ENCODE measurements at regions not wholly inside any gene's neighbourhood (a gene's known extent, or its start where the extent isn't known, plus 50 kb on each side); places are given as distances from the start of the nearest gene placed in this dataset.
"Not testable (repeated sequence)": the region's sequence is repeated elsewhere in the genome, so short reads cannot be mapped to it uniquely, and the experiment has no call there.

- no peak overlapping the region for H3K27ac ChIP-seq (ENCODE audit: low read depth in 1 of 2, low read length in 2 of 2)
These were observed 89.4 kb downstream of the ZNF675 start for GRCh38 chr19:23597661-23598060.

GRCh38 chr19:23596872-23597271 is 90.1 kb downstream of the ZNF675 start:
- Mint-ChIP-seq H3K27ac (no peak overlapping the region), H3K9me3 (peaks cover 2% of the 10 kb centered on the region), H3K4me1 (ENCODE audit: low read depth) (no peaks in the 10 kb centered on the region), H3K27me3 (no peaks in the 10 kb centered on the region), H3K36me3 (ENCODE audit: low read depth) (no peaks in the 10 kb centered on the region), H3K4me3 (no peak overlapping the region)
- CTCF ChIA-PET = no interaction called here
- TF ChIP-seq, protein P1, sequence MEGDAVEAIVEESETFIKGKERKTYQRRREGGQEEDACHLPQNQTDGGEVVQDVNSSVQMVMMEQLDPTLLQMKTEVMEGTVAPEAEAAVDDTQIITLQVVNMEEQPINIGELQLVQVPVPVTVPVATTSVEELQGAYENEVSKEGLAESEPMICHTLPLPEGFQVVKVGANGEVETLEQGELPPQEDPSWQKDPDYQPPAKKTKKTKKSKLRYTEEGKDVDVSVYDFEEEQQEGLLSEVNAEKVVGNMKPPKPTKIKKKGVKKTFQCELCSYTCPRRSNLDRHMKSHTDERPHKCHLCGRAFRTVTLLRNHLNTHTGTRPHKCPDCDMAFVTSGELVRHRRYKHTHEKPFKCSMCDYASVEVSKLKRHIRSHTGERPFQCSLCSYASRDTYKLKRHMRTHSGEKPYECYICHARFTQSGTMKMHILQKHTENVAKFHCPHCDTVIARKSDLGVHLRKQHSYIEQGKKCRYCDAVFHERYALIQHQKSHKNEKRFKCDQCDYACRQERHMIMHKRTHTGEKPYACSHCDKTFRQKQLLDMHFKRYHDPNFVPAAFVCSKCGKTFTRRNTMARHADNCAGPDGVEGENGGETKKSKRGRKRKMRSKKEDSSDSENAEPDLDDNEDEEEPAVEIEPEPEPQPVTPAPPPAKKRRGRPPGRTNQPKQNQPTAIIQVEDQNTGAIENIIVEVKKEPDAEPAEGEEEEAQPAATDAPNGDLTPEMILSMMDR (IDR thresholded peaks at IDR 0.05) = no peak
- intact Hi-C loops (cut with DNase I, micrococcal nuclease) = no loop called here
- ATAC-seq (ENCODE audit: poor library complexity) (no peak), DNase-seq (no peak)
- POLR2A ChIA-PET = no interaction called here
- H3K36me3 ChIP-seq (ENCODE audit: insufficient read depth, low read length) = no peaks in the 10 kb centered on the region
- no peaks in the 10 kb centered on the region for H3K27me3 ChIP-seq (ENCODE audit: control insufficient read depth in 1 of 2, insufficient read depth in 2 of 2, low read length in 2 of 2)
- no peak overlapping the region for H3K4me3 ChIP-seq (ENCODE audit: low read length)
- H3K9me3 ChIP-seq (ENCODE audit: control insufficient read depth in 1 of 2, insufficient read depth in 1 of 2, low read length in 2 of 2) = peaks cover 0 to 24% of the 10 kb centered on the region in 2 experiments
- H3K4me1 ChIP-seq (ENCODE audit: insufficient read depth, low read length) = no peaks in the 10 kb centered on the region
- H3K27ac ChIP-seq (ENCODE audit: low read depth in 1 of 2, low read length in 2 of 2) = no peak overlapping the region

More at GRCh38 chr19:23597661-23598060, 89.4 kb downstream of the ZNF675 start:
- no peak overlapping the region for H3K27ac Mint-ChIP-seq
- H3K4me1 Mint-ChIP-seq (ENCODE audit: low read depth) = no peaks in the 10 kb centered on the region
- H3K36me3 Mint-ChIP-seq (ENCODE audit: low read depth) = no peaks in the 10 kb centered on the region
- H3K36me3 ChIP-seq (ENCODE audit: insufficient read depth, low read length) = no peaks in the 10 kb centered on the region
- ChIA-PET POLR2A (no interaction called here), CTCF (no interaction called here)
- intact Hi-C loops (cut with DNase I, micrococcal nuclease) = no loop called here
- H3K27me3 ChIP-seq (ENCODE audit: control insufficient read depth in 1 of 2, insufficient read depth in 2 of 2, low read length in 2 of 2) = no peaks in the 10 kb centered on the region
- H3K9me3 ChIP-seq (ENCODE audit: control insufficient read depth in 1 of 2, insufficient read depth in 1 of 2, low read length in 2 of 2) = peaks cover 0 to 27% of the 10 kb centered on the region in 2 experiments
- H3K4me3 Mint-ChIP-seq = no peak overlapping the region
- H3K27me3 Mint-ChIP-seq = no peaks in the 10 kb centered on the region
- peaks cover 2% of the 10 kb centered on the region for H3K9me3 Mint-ChIP-seq
- TF ChIP-seq, protein P1 (IDR thresholded peaks at IDR 0.05) = no peak
- no peak overlapping the region for H3K4me3 ChIP-seq (ENCODE audit: low read length)
- no peaks in the 10 kb centered on the region for H3K4me1 ChIP-seq (ENCODE audit: insufficient read depth, low read length)
- DNase-seq (no peak), ATAC-seq (ENCODE audit: poor library complexity) (no peak)

DNA sequence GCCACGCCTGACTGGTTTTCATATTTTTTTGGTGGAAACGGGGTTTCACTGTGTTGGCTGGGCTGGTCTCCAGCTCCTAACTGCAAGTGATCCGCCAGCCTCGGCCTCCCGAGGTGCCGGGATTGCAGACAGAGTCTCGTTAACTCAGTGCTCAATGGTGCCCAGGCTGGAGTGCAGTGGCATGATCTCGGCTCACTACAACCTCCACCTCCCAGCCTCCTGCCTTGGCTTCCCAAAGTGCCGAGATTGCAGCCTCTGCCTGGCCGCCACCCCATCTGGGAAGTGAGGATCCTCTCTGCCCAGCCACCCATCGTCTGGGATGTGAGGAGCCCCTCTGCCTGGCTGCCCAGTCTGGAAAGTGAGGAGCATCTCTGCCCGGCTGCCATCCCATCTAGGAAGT is 92.7 kb downstream of the ZNF675 start:
- H3K27ac ChIP-seq (ENCODE audit: low read depth in 1 of 2, low read length in 2 of 2); DNase-seq; H3K9me3 Mint-ChIP-seq; H3K36me3 Mint-ChIP-seq (ENCODE audit: low read depth); H3K4me3 ChIP-seq (ENCODE audit: low read length); intact Hi-C loops (cut with DNase I, micrococcal nuclease); POLR2A ChIA-PET; H3K4me3 Mint-ChIP-seq; H3K36me3 ChIP-seq (ENCODE audit: insufficient read depth, low read length); CTCF ChIA-PET; H3K27me3 Mint-ChIP-seq; H3K4me1 Mint-ChIP-seq (ENCODE audit: low read depth); H3K27ac Mint-ChIP-seq; H3K27me3 ChIP-seq (ENCODE audit: control insufficient read depth in 1 of 2, insufficient read depth in 2 of 2, low read length in 2 of 2); ATAC-seq (ENCODE audit: poor library complexity); H3K4me1 ChIP-seq (ENCODE audit: insufficient read depth, low read length): not testable (repeated sequence)
- peaks cover 0 to 20% of the 10 kb centered on the region in 2 experiments for H3K9me3 ChIP-seq (ENCODE audit: control insufficient read depth in 1 of 2, insufficient read depth in 1 of 2, low read length in 2 of 2)

- Mint-ChIP-seq H3K9me3 (no peaks in the 10 kb centered on the region), H3K27ac (no peak overlapping the region), H3K36me3 (ENCODE audit: low read depth) (peaks cover 3% of the 10 kb centered on the region), H3K27me3 (no peaks in the 10 kb centered on the region), H3K4me3 (no peak overlapping the region), H3K4me1 (ENCODE audit: low read depth) (no peaks in the 10 kb centered on the region)
- POLR2A ChIA-PET = no interaction called here
- no peak overlapping the region for H3K27ac ChIP-seq (ENCODE audit: low read depth in 1 of 2, low read length in 2 of 2)
- no peaks in the 10 kb centered on the region for H3K4me1 ChIP-seq (ENCODE audit: insufficient read depth, low read length)
- intact Hi-C loops (cut with DNase I, micrococcal nuclease) = no loop called here
- H3K36me3 ChIP-seq (ENCODE audit: insufficient read depth, low read length) = no peaks in the 10 kb centered on the region
- CTCF ChIA-PET = no interaction called here
- TF ChIP-seq, protein P1 (IDR thresholded peaks at IDR 0.05) = no peak
- ATAC-seq (ENCODE audit: poor library complexity) = no peak
- DNase-seq = no peak
- no peak overlapping the region for H3K4me3 ChIP-seq (ENCODE audit: low read length)
- H3K9me3 ChIP-seq (ENCODE audit: control insufficient read depth in 1 of 2, insufficient read depth in 1 of 2, low read length in 2 of 2) = peaks cover 4 to 11% of the 10 kb centered on the region in 2 experiments
- H3K27me3 ChIP-seq (ENCODE audit: control insufficient read depth in 1 of 2, insufficient read depth in 2 of 2, low read length in 2 of 2) = no peaks in the 10 kb centered on the region
These were observed 99.5 kb downstream of the ZNF675 start for GRCh38 chr19:23587546-23587945.

All from CD4-positive, alpha-beta T cell (primary cell).